ENCODE measurements at regions not wholly inside any gene's neighbourhood (a gene's known extent, or its start where the extent isn't known, plus 50 kb on each side); places are given as distances from the start of the nearest gene placed in this dataset.

GRCh38 chr11:32309530-32310213, 125.7 kb downstream of the WT1 start:
- 2% methylated on average over 9 of the region's 9 CpGs for WGBS (ENCODE audit: insufficient coverage, low coverage, missing lambda C conversion rate)
- no peak overlapping the region for H3K27ac ChIP-seq (ENCODE audit: extremely low read depth, low read depth, low read length)
- peaks cover 12 to 41% of the 10 kb centered on the region in 2 experiments for H3K27me3 ChIP-seq (ENCODE audit: control insufficient read depth in 2 of 2, insufficient read depth in 2 of 2, low read length in 2 of 2)
- in situ Hi-C loops (cut with MboI) = no loop called here
- H3K4me3 ChIP-seq = no peak overlapping the region
- H4K20me1 ChIP-seq (replicated peaks; ENCODE audit: control insufficient read depth, insufficient read depth, low read length) = no peaks in the 10 kb centered on the region
- H3K4me1 ChIP-seq (replicated peaks in 1 of 2; ENCODE audit: control insufficient read depth in 2 of 2, insufficient read depth in 2 of 2, low read length in 2 of 2) = no peaks in the 10 kb centered on the region
- intact Hi-C loops (cut with micrococcal nuclease) = no loop called here
- no peak for FAIRE-seq
- ChIA-PET CTCF (ENCODE audit: low intra/inter-chr PET ratio) (no interaction called here), POLR2A (no interaction called here)
- H3K9me1 ChIP-seq (ENCODE audit: control insufficient read depth, insufficient read depth, low read length) = no peaks in the 10 kb centered on the region
- no peak for ATAC-seq
- H3K9ac ChIP-seq (ENCODE audit: insufficient read depth in 1 of 2, low read depth in 2 of 2, low read length in 2 of 2) = no peak overlapping the region
- H3K79me2 ChIP-seq (ENCODE audit: control insufficient read depth, insufficient read depth, low read length) = no peaks in the 10 kb centered on the region
- H2AFZ ChIP-seq (ENCODE audit: low read depth, low read length) = no peak overlapping the region
- no peak overlapping the region for H3K4me2 ChIP-seq (ENCODE audit: insufficient read depth, low read length)
- no peaks in the 10 kb centered on the region for H3K9me3 ChIP-seq (replicated peaks; ENCODE audit: control insufficient read depth, insufficient read depth, low read depth, low read length)
- no TSS peak for BruUV-seq (replicated peaks)
- no peak for DNase-seq (ENCODE audit: extremely low read depth in 1 of 4, low spot score in 3 of 4)
- H3K36me3 ChIP-seq (ENCODE audit: control insufficient read depth, insufficient read depth, low read length) = no peaks in the 10 kb centered on the region
- TF ChIP-seq CBFA2T3 (IDR thresholded peaks at IDR 0.05) = no peak
- no peak for TF ChIP-seq ZNF124 (CRISPR knock-in tag; IDR thresholded peaks at IDR 0.05)
- no peak for TF ChIP-seq PPARD (CRISPR knock-in tag; IDR thresholded peaks at IDR 0.05)
- no peak for TF ChIP-seq USF2 (CRISPR knock-in tag; IDR thresholded peaks at IDR 0.05)
- TF ChIP-seq ZNF263 (CRISPR knock-in tag; IDR thresholded peaks at IDR 0.05; ENCODE audit: borderline replicate concordance) = no peak
- TF ChIP-seq POLR2A (conservative IDR thresholded peaks at IDR 0.05) = no peak
- TF ChIP-seq HDAC2 (IDR thresholded peaks at IDR 0.05) = no peak
- no peak for TF ChIP-seq PTRF (tag; IDR thresholded peaks at IDR 0.05)
- no peak for TF ChIP-seq ZNF184 (CRISPR knock-in tag; IDR thresholded peaks at IDR 0.05)
- no peak for TF ChIP-seq ZNF561 (CRISPR knock-in tag; conservative IDR thresholded peaks at IDR 0.05)
- no peak for TF ChIP-seq TEAD1 (CRISPR knock-in tag; IDR thresholded peaks at IDR 0.05)
- no peak for TF ChIP-seq PYGO2 (tag; IDR thresholded peaks at IDR 0.05)
- TF ChIP-seq SMARCA5 (IDR thresholded peaks at IDR 0.05) = no peak
- TF ChIP-seq KDM4B (IDR thresholded peaks at IDR 0.05; ENCODE audit: borderline replicate concordance in 2 of 2, low read depth in 1 of 2) = no peak

Measured in K562 (cell line).